ENCODE measurements at regions not wholly inside any gene's neighbourhood (a gene's known extent, or its start where the extent isn't known, plus 50 kb on each side); places are given as distances from the start of the nearest gene placed in this dataset.

DNA sequence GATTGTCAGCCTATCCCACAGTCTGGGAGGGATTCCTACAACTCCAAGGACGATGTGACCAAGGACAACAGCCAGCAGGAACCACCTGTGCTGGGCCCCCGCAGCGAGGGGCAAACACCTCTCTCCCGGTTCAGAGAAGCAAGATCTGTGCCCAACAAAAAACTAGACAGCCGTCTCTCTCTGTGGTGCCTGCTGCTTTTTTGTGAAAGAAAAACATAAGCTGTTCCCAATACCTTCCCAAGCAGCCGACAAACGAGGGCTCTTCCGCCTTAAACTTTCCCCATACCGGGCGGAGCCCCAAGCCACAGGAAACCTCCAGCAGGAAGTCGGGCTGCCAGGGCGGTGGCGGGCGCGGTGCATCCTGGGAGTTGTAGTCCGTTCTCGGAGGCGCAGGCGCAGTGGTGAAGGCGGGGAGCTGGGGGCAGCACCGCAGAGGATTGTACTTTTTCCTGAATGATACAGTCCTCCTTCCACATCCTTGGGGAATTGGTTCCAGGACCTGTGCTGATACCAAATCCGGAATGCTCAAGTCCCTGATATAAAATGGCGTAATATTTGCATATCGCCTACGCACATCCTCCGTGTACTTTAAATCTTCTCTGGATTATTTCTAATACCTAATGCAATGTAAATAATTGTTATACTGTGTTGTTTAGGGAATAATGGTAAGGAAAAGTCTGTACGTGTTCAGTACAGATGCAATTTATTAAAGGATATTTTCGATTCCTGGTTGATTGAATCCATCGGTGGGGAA lies 63.1 kb upstream of the IRF2 start:
- ATAC-seq, result peak; percentile 94 to 98 (median 95)
- peak overlapping the region; percentile 77 to 96 (median 91) for H3K27ac ChIP-seq
- intact Hi-C loops (cut with DNase I), result loop anchor here in 1 of 3 donors (5.0 kb wide), 1 partner anchor 275 kb away; no protein-coding TSS in a partner anchor

DNA sequence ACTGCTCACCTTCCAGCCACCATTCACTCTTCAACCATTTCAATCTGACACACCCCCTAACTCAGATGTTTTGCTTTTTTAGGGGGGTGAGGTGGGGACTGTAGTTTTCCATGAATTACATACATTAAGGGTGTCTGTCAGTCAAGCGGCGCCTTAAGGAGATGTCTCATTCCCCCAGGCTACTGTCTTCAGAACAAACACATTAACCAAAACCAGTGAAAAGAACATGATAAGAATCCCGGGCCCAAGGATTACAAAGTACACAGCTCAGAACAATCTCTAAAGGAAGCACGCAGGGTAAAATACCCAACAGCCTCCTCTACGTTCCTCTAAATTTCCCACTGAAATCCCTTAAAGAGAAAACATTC lies 62.5 kb upstream of the IRF2 start:
- intact Hi-C loops (cut with DNase I), result loop anchor here in 1 of 3 donors (5.0 kb wide), 1 partner anchor 275 kb away; no protein-coding TSS in a partner anchor
- WGBS, 2 donors, result 2 to 5% methylated on average over 5 of the region's 5 CpGs
- ATAC-seq, result peak in 2 of 4 donors; percentile 15 to 21

More for the DNA sequence above, 63.1 kb upstream of the IRF2 start:
- no peaks in the 10 kb centered on the region for H3K9me3 ChIP-seq
- H3K4me1 ChIP-seq, result peaks cover 0 to 19% (median 17%) of the 10 kb centered on the region in 3 donors
- peak overlapping the region; percentile 19 to 71 (median 48) for H3K4me3 ChIP-seq
- H3K36me3 ChIP-seq, result no peaks in the 10 kb centered on the region
- TF ChIP-seq, protein P1, sequence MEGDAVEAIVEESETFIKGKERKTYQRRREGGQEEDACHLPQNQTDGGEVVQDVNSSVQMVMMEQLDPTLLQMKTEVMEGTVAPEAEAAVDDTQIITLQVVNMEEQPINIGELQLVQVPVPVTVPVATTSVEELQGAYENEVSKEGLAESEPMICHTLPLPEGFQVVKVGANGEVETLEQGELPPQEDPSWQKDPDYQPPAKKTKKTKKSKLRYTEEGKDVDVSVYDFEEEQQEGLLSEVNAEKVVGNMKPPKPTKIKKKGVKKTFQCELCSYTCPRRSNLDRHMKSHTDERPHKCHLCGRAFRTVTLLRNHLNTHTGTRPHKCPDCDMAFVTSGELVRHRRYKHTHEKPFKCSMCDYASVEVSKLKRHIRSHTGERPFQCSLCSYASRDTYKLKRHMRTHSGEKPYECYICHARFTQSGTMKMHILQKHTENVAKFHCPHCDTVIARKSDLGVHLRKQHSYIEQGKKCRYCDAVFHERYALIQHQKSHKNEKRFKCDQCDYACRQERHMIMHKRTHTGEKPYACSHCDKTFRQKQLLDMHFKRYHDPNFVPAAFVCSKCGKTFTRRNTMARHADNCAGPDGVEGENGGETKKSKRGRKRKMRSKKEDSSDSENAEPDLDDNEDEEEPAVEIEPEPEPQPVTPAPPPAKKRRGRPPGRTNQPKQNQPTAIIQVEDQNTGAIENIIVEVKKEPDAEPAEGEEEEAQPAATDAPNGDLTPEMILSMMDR (IDR thresholded peaks at IDR 0.05), result no peak
- FAIRE-seq, result no peak
- H3K27me3 ChIP-seq, result no peaks in the 10 kb centered on the region
- 0% methylated on average over 29 of the region's 29 CpGs for WGBS, 2 donors
- peak; percentile 92 to 98 (median 96) for DNase-seq

DNA sequence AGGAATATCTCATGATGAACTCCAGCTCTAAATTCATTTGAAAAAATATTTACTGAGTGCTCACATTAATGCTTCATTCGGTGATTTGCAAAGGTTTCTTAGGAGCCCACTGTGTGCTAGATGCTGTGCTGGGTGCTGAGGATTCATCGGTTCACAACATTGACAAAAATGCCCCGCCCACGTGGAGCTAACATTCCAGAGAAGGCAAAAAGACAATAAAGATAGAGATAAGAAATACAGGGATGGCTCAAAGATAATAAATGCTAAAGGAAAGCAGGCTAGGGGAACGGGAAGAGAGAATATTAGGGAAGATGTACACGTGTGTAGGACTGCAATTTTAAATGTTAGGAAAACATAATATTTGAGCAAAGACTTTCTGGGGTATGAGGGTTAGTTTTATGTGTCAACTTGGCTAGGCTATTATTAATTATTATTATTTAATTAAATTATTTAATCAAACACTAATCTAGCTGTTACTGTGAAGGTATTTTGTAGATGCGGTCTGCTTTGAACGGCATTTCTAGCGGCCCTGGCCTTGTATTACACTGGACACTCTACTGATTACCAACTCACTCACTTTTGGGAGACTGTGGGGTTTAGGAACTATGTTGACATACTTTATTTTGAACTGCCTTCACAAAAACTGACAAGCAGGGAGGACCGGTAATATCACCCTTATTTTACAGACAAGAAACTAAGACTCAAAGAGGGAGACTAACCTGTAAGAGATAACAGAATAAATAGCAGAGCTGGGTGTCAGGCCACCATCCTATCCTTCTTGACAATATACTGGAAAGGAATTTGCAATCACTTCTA lies 61.9 kb upstream of the IRF2 start:
- Histone ChIP-seq H3K36me3 (no peaks in the 10 kb centered on the region), H3K27ac (peak overlapping the region; percentile 77 to 96 (median 91)), H3K4me3 (peak overlapping the region; percentile 19 to 71 (median 48)), H3K9me3 (no peaks in the 10 kb centered on the region), H3K4me1 (peaks cover 0 to 19% (median 17%) of the 10 kb centered on the region in 3 donors), H3K27me3 (no peaks in the 10 kb centered on the region)
- DNase-seq (no peak), ATAC-seq (peak in 1 of 4 donors; percentile 1), FAIRE-seq (no peak)
- WGBS, 2 donors, result 33 to 35% methylated on average over 10 of the region's 10 CpGs
- intact Hi-C loops (cut with DNase I), result loop anchor here in 1 of 3 donors (5.0 kb wide), 1 partner anchor 274 kb away; no protein-coding TSS in a partner anchor
- TF ChIP-seq, protein P1 (IDR thresholded peaks at IDR 0.05), result no peak

More for the DNA sequence above, 62.5 kb upstream of the IRF2 start:
- H3K9me3 ChIP-seq, result no peaks in the 10 kb centered on the region
- H3K4me1 ChIP-seq, result peaks cover 0 to 19% (median 17%) of the 10 kb centered on the region in 3 donors
- no peak for DNase-seq
- no peaks in the 10 kb centered on the region for H3K27me3 ChIP-seq
- no peak for FAIRE-seq
- H3K4me3 ChIP-seq, result peak overlapping the region; percentile 19 to 71 (median 48)
- TF ChIP-seq, protein P1 (IDR thresholded peaks at IDR 0.05), result no peak
- H3K36me3 ChIP-seq, result no peaks in the 10 kb centered on the region
- peak overlapping the region; percentile 77 to 96 (median 91) for H3K27ac ChIP-seq

DNA sequence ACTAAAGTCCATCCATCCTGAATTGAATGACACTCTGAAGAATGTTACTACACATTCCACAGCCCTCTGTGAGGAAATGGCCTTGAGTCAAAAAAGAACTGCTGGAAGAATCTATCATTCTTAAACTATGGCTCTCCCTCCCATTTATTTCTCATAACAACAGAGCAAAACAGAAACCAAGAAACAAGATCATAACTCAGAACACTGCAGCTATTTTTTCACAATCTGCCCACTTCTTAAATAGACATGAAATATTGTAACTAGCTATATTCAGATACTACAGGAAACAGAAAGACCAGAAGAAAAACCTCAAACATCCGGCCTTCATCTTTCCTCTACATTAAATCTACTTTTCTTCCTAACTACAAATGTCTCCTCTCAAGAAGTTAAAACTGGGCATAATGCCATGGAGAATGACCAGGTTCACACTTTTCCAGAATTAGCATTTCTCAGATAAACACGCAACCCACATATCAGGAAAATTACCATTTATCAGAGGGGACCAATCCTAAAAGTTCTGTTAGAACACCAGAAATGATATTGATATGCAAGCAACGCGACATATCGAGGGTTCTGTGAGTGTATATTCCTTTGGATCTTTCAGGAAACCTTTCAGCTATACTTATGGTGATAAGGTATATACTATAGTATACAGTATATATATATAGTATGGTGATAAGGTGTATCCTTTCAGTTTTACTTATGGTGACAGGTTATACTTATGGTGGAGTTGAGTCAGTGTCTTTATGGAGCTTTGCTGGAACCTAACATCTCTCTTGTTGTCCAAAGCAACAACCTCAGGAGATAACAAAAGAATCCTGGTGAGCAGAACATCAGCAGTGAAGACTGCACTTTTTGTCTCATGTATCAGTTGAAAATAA lies 60.4 kb upstream of the IRF2 start:
- Histone ChIP-seq H3K4me1 (peaks cover 0 to 19% (median 17%) of the 10 kb centered on the region in 3 donors), H3K9me3 (no peaks in the 10 kb centered on the region), H3K27ac (peak overlapping the region in 3 of 4 donors; percentile 20 to 39 (median 24)), H3K4me3 (no peak overlapping the region), H3K36me3 (no peaks in the 10 kb centered on the region), H3K27me3 (no peaks in the 10 kb centered on the region)
- TF ChIP-seq, protein P1 (IDR thresholded peaks at IDR 0.05), result no peak
- DNase-seq (no peak), FAIRE-seq (peak; percentile 92), ATAC-seq (no peak)
- intact Hi-C loops (cut with DNase I), result loop anchor here in 1 of 3 donors (5.0 kb wide), 1 partner anchor 272 kb away; no protein-coding TSS in a partner anchor
- WGBS, 2 donors, result 70% methylated on average over 5 of the region's 5 CpGs
